ENCODE measurements at regions not wholly inside any gene's neighbourhood (a gene's known extent, or its start where the extent isn't known, plus 50 kb on each side); places are given as distances from the start of the nearest gene placed in this dataset.

DNA sequence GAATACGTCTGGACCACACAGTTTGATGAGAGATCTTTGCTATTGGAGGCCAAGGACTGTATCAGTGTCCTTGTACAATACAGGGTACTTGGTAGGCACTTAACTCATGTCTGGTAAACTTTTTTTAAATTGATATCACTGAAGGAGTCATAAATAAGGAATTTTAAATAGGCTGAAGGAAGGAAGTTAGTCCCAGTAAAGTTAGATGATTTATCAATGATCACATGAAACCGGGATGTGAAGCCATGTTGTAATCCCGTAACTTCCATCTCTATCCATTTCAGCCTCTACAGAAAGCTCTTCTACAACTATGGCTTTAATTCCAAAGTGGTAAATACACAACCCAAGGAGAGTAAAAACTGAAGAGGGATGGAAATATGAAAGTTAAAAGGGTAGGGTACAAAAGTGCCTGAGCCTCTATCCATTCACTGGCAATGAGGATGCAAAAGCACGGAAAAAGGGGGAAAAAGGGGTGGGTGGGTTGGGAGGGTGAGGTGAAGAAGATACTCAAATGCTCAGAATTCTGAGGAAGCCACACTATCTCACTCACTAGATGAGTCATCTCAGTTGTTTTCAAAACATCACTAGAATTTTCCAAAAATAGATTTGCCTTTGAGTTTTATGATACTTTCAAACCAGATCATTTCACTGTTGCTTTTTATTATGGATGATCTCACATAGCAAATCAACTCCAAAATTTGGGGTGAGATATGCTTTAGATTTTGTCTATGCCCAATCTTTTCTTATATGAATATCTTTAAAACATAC is 1053.5 kb downstream of the NR2F1-AS1 start:
- TF ChIP-seq GATA3 (IDR thresholded peaks at IDR 0.05; ENCODE audit: low read depth, low read length) = no peak
- no peak for TF ChIP-seq GATA2 (IDR thresholded peaks at IDR 0.05; ENCODE audit: low read depth, low read length)
